ENCODE measurements at regions not wholly inside any gene's neighbourhood (a gene's known extent, or its start where the extent isn't known, plus 50 kb on each side); places are given as distances from the start of the nearest gene placed in this dataset.

DNA sequence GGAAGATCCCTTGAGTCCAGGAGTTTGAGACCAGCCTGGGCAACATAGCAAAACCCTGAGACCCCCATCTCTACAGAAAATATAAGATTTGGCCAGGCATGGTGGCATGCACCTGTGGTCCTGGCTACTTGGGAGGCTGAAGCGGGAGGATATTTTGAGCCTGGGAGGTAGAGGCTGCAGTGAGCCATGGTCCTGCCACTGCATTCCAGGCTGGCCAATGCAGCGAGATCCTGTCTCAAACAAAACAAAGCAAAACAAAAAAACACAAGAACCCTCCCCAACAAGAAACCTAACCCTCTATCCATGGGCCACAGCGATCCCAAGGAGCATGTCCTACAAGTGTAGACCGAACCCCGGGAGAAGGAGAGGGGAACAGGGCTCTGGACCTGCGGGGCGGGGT, 133.3 kb downstream of the MGAT5B start:
- no peak for TF ChIP-seq CTCF (IDR thresholded peaks at IDR 0.05; ENCODE audit: borderline replicate concordance, insufficient read depth, low read depth, low read length)
- no peak overlapping the region for H3K4me3 ChIP-seq (ENCODE audit: low read depth, low read length)

DNA sequence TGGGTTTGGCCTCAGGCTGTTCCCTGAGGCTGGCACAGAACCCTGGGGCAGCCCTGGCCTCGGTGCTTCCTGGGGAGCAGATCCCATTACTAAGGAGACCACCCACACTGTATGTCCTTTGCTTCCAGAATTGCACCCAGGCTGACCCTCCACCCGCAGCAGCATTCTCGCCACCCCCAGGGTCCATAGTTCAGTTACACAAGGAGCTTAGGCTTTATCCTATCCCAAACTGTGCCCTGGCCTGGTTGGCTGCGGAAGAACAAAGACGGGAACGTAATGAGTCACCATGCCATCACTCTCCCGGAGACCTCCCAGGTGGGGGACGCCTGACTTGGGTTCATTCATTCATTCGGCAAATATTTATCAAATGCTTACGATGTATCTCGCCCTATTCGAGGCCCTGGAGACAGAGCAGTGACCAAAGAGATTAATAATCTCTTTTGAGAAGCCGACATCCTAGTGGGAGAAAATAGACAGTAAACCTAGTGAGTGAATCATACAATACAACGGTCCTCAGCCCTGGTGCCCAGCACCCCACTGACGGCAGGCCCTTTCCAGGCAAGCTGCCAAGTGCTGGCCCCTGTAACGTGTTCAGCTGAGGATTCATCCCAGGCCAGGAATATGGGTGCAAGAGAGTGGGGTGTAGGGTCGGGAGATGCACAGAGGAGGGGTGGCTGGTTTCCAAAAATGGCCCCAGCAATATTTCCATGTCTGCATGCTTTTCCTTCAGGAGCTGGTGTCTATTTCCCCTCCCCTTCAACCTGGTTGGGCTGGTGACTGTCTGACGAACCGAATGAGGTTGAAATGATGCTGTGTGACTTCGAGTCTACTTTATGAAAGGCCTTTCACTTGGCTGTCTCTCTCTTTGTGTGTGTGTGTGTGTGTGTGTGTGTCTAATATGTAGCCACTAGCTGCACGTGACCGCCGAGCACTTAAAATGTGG, 134.2 kb downstream of the MGAT5B start:
- no peak for TF ChIP-seq CTCF (IDR thresholded peaks at IDR 0.05; ENCODE audit: borderline replicate concordance, insufficient read depth, low read depth, low read length)
- no peak overlapping the region for H3K4me3 ChIP-seq (ENCODE audit: low read depth, low read length)

- no peak overlapping the region for H3K4me3 ChIP-seq (ENCODE audit: low read depth, low read length)
- TF ChIP-seq CTCF (IDR thresholded peaks at IDR 0.05; ENCODE audit: borderline replicate concordance, insufficient read depth, low read depth, low read length): no peak
These were observed 135.5 kb downstream of the MGAT5B start for GRCh38 chr17:77003699-77004098.

- no peak overlapping the region for H3K4me3 ChIP-seq (ENCODE audit: low read depth, low read length)
- TF ChIP-seq CTCF (IDR thresholded peaks at IDR 0.05; ENCODE audit: borderline replicate concordance, insufficient read depth, low read depth, low read length): no peak
These were observed 133.7 kb upstream of the SEC14L1 start for GRCh38 chr17:77006971-77007649.

DNA sequence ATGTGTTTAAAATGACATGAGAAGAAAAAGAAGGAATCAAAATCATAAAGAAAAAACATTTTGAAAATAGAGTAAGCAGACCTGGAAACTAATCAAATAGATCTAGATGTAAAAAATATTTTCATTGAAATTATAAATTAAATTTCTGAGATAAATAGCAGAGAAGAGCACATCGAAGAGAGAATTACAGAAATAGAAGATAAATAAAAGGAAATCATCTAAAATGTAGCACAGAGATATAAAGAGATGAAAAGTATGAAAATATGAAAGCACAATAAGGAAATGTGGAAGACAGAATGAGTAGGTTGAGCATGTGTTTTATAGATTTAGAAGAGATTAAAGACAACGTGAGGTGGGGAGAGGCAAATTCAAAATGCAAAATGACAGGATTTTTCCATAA, 130.9 kb upstream of the SEC14L1 start:
- no peak for TF ChIP-seq CTCF (IDR thresholded peaks at IDR 0.05; ENCODE audit: borderline replicate concordance, insufficient read depth, low read depth, low read length)
- H3K4me3 ChIP-seq (ENCODE audit: low read depth, low read length): no peak overlapping the region

DNA sequence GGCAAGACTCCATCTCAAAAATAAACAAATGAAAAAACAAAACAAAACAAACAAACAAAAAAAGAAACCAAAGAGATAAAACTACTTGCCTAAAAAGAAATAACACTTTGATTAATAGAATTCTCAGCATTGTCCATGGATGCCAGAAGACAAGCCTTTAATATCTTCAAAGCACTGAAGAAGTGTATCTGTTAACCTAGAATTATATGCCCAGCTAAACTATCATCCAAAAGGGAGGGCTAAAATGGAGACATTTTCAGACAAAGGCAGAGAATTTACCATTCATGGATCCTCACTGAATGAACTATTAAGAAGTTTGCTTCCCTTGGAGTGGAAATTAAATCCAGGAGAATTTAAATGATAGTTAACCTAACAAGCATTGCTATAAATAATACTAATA, 130.1 kb upstream of the SEC14L1 start:
- no peak for TF ChIP-seq CTCF (IDR thresholded peaks at IDR 0.05; ENCODE audit: borderline replicate concordance, insufficient read depth, low read depth, low read length)
- H3K4me3 ChIP-seq (ENCODE audit: low read depth, low read length): no peak overlapping the region
